ENCODE measurements at regions not wholly inside any gene's neighbourhood (a gene's known extent, or its start where the extent isn't known, plus 50 kb on each side); places are given as distances from the start of the nearest gene placed in this dataset.
A peak's percentile ranks its signal among the peaks of the same experiment; 100 is the strongest.

- no peak for DNase-seq (ENCODE audit: low spot score)
- no peak for ATAC-seq
- intact Hi-C loops (cut with DNase I): no loop called here
These were observed 157.1 kb downstream of the TLE1 start for GRCh38 chr9:81532251-81532650.

GRCh38 chr9:81531511-81531910 is 157.8 kb downstream of the TLE1 start:
- ATAC-seq: no peak
- intact Hi-C loops (cut with DNase I): no loop called here
- no peak for DNase-seq (ENCODE audit: low spot score)

GRCh38 chr9:81530846-81531245 is 158.5 kb downstream of the TLE1 start:
- ATAC-seq (no peak), DNase-seq (ENCODE audit: low spot score) (no peak)
- intact Hi-C loops (cut with DNase I): no loop called here

DNA sequence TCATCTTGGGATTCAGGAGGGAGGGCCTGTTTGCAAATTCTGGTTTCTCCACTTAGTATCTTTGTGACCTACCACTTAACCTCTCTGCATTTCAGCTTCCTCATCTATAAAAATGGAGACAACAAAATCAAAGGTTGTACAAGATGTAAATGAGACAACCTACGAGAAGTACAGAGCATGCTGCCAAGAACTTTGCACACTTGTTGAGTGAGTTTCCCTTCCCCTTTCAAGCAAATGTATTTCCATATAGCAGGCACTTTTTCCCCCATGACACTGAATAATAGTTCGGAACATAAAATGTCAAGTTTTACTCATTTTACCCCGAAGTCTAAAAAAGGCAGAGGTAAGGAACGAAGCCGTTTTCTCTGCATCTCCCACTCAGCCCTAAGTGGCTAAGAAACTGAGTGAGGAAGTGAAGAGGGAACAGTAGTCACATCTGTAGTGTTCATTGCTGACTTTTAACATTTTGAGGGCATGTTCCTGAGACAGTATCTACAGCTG is 159.0 kb downstream of the TLE1 start:
- DNase-seq (ENCODE audit: low spot score): no peak
- intact Hi-C loops (cut with DNase I): no loop called here
- ATAC-seq: no peak

GRCh38 chr9:81529556-81530193 is 159.7 kb downstream of the TLE1 start:
- peak; percentile 56 for ATAC-seq
- DNase-seq (ENCODE audit: low spot score): no peak
- intact Hi-C loops (cut with DNase I): no loop called here

GRCh38 chr9:81526587-81526986 is 162.8 kb downstream of the TLE1 start:
- intact Hi-C loops (cut with DNase I): no loop called here
- peak; percentile 37 for ATAC-seq

DNA sequence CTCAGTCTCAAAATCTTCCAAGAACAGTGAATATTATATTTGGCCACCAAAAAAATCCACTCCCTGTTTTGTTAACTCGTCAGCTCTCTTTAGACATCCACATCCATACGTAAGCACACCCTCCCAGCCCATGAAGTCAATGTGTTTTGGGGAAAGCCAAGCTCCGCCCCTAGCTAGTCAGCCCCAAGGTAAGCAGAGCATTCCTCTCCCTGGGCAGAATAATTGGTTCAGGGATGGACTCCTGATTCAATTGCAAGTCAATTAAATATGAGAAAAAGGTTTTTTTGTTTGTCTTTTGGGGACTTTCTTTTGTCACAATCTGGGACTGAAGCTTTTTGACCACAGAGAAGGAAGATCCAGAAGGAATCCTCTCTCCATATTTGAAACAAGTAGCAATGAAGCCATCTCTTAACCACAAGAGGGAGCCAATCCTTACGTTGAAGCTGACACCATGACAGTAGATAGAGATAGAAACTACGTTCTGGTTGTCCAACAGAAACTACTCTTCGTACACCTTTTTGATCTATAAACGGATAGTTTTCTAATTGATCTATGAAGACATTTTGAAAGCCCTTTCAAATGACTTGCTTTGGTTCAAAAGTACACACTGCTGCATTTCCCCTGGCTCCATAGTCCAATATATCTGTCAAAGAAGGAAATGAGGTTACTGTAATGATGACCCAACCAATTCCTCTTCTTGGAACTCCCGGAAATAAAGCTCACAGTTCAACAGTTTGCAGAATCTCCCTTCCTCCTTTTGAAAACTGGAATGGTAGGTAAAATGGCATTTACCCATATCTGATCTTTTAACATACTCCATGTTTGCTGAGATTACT is 166.4 kb downstream of the TLE1 start:
- ATAC-seq (peak; percentile 86), DNase-seq (ENCODE audit: low spot score) (no peak)
- intact Hi-C loops (cut with DNase I): no loop called here

More at GRCh38 chr9:81526587-81526986, 162.8 kb downstream of the TLE1 start:
- no peak for DNase-seq (ENCODE audit: low spot score)

DNA sequence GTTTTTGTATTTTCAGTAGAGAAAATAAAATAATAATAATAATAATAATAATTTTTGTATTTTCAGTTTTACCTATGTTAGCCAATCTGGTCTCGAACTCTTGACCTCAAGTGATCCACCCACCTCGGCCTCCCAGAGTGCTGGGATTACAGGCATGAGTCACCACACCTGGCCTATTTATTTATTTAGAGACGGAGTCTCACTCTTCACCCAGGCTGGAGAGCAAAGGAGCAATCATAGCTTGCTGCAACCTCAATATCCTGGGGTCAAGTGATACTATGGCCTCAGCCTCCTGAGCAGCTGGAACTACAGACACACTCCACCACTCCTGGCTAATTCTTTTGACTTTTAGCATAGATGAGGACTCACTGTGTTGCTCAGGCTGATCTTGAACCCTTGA is 167.5 kb downstream of the TLE1 start:
- ATAC-seq (no peak), DNase-seq (ENCODE audit: low spot score) (no peak)
- intact Hi-C loops (cut with DNase I): no loop called here

- intact Hi-C loops (cut with DNase I): no loop called here
- ATAC-seq (no peak), DNase-seq (ENCODE audit: low spot score) (no peak)
These were observed 169.4 kb downstream of the TLE1 start for GRCh38 chr9:81519816-81520495.

DNA sequence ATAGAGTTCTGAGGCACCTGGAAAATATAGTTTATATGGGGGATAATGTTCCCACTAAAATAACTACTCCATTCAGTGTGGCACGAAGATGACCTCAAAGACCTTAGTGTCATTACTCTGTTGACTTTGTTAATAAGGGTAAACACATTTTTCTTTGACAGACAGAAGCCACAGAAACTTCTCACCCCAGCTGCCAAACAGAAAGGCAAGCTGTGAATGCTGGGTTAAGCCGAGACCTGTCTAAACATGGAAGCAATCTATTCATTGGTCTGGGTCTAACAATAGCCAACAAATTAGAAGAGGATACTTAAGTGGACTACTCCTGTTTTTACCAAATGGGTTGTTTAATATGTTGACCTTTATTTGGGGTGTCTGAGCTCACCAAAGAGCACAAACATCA is 171.4 kb downstream of the TLE1 start:
- no peak for DNase-seq (ENCODE audit: low spot score)
- intact Hi-C loops (cut with DNase I): no loop called here
- ATAC-seq: no peak

DNA sequence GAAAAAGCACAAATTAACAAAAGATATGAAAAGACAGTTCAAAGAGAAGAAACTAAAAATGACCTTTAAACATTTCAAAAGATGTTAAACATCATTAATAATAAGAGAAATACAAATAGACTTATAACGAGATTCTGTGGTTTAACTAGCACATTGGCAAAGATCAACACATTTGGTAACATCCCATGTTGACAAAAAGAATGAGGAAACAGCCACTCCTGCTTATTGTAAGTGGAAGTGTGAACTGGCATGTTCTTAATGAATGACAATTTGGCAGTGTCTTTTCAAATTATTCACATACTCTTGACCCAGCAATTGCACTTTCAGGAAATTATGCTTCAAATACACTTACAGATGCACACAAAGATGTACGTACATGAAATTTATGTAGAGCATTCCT is 176.3 kb downstream of the TLE1 start:
- ATAC-seq (no peak), DNase-seq (ENCODE audit: low spot score) (no peak)
- intact Hi-C loops (cut with DNase I): no loop called here

GRCh38 chr9:81512641-81513040 is 176.7 kb downstream of the TLE1 start:
- intact Hi-C loops (cut with DNase I): no loop called here
- DNase-seq (ENCODE audit: low spot score): no peak
- ATAC-seq: no peak

DNA sequence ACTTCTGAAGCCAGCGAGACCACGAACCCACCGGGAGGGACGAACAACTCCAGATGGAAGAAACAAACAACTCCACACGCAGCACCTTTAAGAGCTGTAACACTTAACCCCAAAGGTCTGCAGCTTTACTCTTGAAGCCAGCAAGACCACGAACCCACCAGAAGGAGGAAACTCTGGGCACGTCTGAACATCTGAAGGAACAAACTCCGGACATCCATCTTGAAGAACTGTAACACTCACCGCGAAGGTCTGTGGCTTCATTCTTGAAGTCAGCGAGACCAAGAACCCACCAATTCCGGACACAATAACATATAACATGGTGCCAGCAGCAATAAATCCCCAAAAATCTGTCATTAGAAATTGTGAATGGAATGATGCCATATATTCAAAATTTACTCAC is 180.9 kb downstream of the TLE1 start:
- DNase-seq (ENCODE audit: low spot score) (no peak), ATAC-seq (no peak)
- intact Hi-C loops (cut with DNase I): no loop called here

DNA sequence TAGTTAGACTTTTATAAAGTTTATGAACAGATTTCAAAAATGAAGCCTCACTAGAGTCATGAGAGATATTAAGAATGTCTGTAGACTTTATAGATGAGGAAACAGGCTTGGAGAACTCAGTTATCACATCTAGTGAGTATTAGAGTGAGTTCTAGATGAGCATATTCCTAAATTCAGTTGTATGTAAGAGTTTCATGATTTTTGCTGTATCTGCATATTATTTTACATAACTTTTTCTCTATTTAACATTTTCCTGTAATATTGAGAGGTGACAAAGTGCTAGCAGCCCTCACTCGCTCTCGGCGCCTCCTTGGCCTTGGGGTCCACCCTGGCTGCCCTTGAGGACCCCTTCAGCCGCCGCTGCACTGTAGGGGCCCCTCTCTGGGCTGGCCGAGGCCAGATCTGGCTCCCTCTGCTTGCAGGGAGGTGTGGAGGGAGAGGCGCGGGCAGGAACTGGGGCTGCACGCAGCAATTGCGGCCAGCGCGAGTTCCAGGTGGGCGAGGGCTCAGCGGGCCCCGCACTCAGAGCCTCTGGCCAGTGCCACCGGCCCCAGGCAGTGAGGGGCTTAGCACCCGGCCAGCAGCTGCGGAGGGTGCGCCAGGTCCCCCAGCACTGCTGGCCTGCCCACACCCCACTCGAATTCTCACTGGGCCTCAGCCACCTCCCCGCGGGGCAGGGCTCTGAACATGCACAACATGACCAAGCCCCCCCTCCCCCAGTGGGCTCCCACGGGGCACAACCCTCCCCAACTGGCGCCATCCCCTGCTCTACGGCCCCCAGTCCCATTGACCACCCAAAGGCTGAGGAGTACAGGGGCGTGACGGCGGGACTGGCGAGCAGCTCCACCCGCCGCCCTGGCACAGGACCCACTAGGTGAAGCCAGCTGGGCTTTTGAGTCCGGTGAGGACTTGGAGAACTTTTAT is 182.1 kb downstream of the TLE1 start:
- DNase-seq (ENCODE audit: low spot score) (no peak), ATAC-seq (no peak)
- intact Hi-C loops (cut with DNase I): no loop called here

GRCh38 chr9:81499594-81499993 is 189.8 kb downstream of the TLE1 start:
- DNase-seq (ENCODE audit: low spot score) (no peak), ATAC-seq (peak; percentile 13)
- intact Hi-C loops (cut with DNase I): no loop called here

DNA sequence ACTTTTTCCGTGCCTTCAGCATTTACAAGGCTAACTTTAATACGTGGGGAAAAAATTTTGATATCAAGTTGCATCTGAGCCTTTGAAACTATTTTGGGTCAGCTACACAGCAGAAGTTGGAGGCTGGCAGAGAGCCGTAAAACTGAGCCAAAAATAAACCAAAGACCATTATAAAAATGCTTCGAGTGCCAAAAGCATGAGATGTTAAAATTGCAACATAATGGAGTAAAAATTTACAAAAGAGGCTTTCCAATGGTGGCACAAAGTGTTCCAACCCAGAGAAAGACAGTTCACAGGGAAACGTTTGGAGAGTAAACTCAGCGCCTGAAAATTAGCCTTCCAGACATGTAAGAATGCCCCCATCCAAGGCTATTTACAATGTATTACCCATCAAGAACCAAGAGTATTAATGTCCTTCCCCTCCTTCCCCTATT is 190.3 kb downstream of the TLE1 start:
- DNase-seq (ENCODE audit: low spot score): no peak
- intact Hi-C loops (cut with DNase I): no loop called here
- ATAC-seq: peak; percentile 81

DNA sequence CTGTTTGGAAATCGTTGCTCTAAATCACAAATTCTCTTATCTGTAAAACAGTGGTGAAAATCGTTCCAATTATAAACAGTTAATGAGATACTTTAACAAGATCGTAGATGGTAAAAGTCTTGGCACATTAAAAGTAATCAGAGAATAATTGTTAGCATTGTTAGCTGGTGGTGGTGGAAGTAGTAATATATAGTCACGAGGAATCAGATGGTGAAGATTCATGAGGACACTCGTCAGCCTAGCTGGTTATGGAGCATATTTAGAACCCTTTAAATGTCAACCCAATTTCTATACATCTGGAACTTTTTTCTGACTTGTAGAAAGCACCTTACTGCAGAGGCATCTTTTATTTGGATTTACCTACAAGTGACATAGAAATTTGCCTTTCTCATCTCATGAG is 190.8 kb downstream of the TLE1 start:
- DNase-seq (ENCODE audit: low spot score) (no peak), ATAC-seq (no peak)
- intact Hi-C loops (cut with DNase I): no loop called here

- ATAC-seq (no peak), DNase-seq (ENCODE audit: low spot score) (no peak)
- intact Hi-C loops (cut with DNase I): no loop called here
These were observed 192.3 kb downstream of the TLE1 start for GRCh38 chr9:81497091-81497490.
